GM23338 (cell line): ENCODE measurements at regions not wholly inside any gene's neighbourhood (a gene's known extent, or its start where the extent isn't known, plus 50 kb on each side); places are given as distances from the start of the nearest gene placed in this dataset.

Experiments
- CREB1 ChIP-seq: fragments of 250-450 bp; sonication (Bioruptor Pico); IDR thresholded peaks from 2 replicates; pipeline ENCODE4 v1.5.0; 2020; ENCODE audit warnings: low read depth, mild to moderate bottlenecking, moderate library complexity
- EZH2 ChIP-seq: fragments of 200-600 bp; sonication (generic); IDR thresholded peaks from one replicate; pipeline ENCODE4 v1.8.0; 2017; ENCODE audit warnings: antibody characterized with exemption, mild to moderate bottlenecking, low read depth; ENCODE audit not compliant: unreplicated experiment
- JUNB ChIP-seq: IDR thresholded peaks from one replicate; pipeline ENCODE4 v1.6.1; 2016; ENCODE audit warnings: antibody characterized with exemption; ENCODE audit not compliant: unreplicated experiment
- POLR2AphosphoS5 ChIP-seq: IDR thresholded peaks from 2 replicates; pipeline ENCODE4 v1.6.1; 2016; ENCODE audit warnings: antibody characterized with exemption, low read depth
- TF ChIP-seq, protein P1 (sequence below), 2 experiments: fragments of 200-600 bp in 1 of 2; sonication (generic) in 1 of 2; conservative IDR thresholded peaks; 2 replicates each; pipeline versions ENCODE4 v1.5.1 to v1.6.1; 2016 to 2017; ENCODE audit warnings: antibody characterized with exemption in 2 of 2, low read depth in 2 of 2, mild to moderate bottlenecking in 2 of 2, moderate library complexity in 1 of 2
- TF ChIP-seq, protein P2 (sequence below): IDR thresholded peaks from one replicate; pipeline ENCODE4 v1.6.1; 2018; ENCODE audit warnings: antibody characterized with exemption; ENCODE audit not compliant: unreplicated experiment
- TF ChIP-seq, protein P3 (sequence below): IDR thresholded peaks from 2 replicates; pipeline ENCODE4 v1.6.1; 2016; ENCODE audit warnings: antibody characterized with exemption
- TF ChIP-seq, protein P4 (sequence below): fragments of 250-450 bp; sonication (Bioruptor Pico); IDR thresholded peaks from 2 replicates; pipeline ENCODE4 v1.5.0; 2020; ENCODE audit warnings: mild to moderate bottlenecking, moderate library complexity

DNA sequence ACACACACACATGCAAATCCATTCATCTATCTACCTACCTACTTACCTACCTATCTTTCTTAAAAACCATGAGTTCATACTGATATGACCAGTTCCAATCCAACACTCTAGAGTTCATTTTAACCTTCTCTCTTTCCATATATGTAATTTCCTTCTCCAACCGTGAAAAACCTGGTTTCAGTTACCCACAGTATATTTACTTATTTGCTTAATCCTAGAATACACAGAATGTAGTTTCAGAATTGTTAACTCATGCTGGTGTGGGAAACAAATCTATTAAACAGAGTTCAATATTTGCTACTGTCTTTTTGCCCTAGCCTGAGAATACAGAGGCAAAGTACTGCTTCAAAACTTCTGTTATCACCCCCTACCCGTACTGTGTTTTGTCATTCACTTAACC is 101.3 kb downstream of the RRM1 start:
- no peak for TF ChIP-seq POLR2AphosphoS5
- TF ChIP-seq, protein P1, sequence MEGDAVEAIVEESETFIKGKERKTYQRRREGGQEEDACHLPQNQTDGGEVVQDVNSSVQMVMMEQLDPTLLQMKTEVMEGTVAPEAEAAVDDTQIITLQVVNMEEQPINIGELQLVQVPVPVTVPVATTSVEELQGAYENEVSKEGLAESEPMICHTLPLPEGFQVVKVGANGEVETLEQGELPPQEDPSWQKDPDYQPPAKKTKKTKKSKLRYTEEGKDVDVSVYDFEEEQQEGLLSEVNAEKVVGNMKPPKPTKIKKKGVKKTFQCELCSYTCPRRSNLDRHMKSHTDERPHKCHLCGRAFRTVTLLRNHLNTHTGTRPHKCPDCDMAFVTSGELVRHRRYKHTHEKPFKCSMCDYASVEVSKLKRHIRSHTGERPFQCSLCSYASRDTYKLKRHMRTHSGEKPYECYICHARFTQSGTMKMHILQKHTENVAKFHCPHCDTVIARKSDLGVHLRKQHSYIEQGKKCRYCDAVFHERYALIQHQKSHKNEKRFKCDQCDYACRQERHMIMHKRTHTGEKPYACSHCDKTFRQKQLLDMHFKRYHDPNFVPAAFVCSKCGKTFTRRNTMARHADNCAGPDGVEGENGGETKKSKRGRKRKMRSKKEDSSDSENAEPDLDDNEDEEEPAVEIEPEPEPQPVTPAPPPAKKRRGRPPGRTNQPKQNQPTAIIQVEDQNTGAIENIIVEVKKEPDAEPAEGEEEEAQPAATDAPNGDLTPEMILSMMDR (conservative IDR thresholded peaks at IDR 0.05; ENCODE audit: low read depth in 2 of 2): no peak
- no peak for TF ChIP-seq JUNB
- no peak for TF ChIP-seq EZH2
- TF ChIP-seq CREB1 (CRISPR knock-in tag): no peak
- TF ChIP-seq, protein P2, sequence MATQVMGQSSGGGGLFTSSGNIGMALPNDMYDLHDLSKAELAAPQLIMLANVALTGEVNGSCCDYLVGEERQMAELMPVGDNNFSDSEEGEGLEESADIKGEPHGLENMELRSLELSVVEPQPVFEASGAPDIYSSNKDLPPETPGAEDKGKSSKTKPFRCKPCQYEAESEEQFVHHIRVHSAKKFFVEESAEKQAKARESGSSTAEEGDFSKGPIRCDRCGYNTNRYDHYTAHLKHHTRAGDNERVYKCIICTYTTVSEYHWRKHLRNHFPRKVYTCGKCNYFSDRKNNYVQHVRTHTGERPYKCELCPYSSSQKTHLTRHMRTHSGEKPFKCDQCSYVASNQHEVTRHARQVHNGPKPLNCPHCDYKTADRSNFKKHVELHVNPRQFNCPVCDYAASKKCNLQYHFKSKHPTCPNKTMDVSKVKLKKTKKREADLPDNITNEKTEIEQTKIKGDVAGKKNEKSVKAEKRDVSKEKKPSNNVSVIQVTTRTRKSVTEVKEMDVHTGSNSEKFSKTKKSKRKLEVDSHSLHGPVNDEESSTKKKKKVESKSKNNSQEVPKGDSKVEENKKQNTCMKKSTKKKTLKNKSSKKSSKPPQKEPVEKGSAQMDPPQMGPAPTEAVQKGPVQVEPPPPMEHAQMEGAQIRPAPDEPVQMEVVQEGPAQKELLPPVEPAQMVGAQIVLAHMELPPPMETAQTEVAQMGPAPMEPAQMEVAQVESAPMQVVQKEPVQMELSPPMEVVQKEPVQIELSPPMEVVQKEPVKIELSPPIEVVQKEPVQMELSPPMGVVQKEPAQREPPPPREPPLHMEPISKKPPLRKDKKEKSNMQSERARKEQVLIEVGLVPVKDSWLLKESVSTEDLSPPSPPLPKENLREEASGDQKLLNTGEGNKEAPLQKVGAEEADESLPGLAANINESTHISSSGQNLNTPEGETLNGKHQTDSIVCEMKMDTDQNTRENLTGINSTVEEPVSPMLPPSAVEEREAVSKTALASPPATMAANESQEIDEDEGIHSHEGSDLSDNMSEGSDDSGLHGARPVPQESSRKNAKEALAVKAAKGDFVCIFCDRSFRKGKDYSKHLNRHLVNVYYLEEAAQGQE: no peak
- TF ChIP-seq, protein P3, sequence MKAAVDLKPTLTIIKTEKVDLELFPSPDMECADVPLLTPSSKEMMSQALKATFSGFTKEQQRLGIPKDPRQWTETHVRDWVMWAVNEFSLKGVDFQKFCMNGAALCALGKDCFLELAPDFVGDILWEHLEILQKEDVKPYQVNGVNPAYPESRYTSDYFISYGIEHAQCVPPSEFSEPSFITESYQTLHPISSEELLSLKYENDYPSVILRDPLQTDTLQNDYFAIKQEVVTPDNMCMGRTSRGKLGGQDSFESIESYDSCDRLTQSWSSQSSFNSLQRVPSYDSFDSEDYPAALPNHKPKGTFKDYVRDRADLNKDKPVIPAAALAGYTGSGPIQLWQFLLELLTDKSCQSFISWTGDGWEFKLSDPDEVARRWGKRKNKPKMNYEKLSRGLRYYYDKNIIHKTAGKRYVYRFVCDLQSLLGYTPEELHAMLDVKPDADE: no peak
- TF ChIP-seq, protein P4, sequence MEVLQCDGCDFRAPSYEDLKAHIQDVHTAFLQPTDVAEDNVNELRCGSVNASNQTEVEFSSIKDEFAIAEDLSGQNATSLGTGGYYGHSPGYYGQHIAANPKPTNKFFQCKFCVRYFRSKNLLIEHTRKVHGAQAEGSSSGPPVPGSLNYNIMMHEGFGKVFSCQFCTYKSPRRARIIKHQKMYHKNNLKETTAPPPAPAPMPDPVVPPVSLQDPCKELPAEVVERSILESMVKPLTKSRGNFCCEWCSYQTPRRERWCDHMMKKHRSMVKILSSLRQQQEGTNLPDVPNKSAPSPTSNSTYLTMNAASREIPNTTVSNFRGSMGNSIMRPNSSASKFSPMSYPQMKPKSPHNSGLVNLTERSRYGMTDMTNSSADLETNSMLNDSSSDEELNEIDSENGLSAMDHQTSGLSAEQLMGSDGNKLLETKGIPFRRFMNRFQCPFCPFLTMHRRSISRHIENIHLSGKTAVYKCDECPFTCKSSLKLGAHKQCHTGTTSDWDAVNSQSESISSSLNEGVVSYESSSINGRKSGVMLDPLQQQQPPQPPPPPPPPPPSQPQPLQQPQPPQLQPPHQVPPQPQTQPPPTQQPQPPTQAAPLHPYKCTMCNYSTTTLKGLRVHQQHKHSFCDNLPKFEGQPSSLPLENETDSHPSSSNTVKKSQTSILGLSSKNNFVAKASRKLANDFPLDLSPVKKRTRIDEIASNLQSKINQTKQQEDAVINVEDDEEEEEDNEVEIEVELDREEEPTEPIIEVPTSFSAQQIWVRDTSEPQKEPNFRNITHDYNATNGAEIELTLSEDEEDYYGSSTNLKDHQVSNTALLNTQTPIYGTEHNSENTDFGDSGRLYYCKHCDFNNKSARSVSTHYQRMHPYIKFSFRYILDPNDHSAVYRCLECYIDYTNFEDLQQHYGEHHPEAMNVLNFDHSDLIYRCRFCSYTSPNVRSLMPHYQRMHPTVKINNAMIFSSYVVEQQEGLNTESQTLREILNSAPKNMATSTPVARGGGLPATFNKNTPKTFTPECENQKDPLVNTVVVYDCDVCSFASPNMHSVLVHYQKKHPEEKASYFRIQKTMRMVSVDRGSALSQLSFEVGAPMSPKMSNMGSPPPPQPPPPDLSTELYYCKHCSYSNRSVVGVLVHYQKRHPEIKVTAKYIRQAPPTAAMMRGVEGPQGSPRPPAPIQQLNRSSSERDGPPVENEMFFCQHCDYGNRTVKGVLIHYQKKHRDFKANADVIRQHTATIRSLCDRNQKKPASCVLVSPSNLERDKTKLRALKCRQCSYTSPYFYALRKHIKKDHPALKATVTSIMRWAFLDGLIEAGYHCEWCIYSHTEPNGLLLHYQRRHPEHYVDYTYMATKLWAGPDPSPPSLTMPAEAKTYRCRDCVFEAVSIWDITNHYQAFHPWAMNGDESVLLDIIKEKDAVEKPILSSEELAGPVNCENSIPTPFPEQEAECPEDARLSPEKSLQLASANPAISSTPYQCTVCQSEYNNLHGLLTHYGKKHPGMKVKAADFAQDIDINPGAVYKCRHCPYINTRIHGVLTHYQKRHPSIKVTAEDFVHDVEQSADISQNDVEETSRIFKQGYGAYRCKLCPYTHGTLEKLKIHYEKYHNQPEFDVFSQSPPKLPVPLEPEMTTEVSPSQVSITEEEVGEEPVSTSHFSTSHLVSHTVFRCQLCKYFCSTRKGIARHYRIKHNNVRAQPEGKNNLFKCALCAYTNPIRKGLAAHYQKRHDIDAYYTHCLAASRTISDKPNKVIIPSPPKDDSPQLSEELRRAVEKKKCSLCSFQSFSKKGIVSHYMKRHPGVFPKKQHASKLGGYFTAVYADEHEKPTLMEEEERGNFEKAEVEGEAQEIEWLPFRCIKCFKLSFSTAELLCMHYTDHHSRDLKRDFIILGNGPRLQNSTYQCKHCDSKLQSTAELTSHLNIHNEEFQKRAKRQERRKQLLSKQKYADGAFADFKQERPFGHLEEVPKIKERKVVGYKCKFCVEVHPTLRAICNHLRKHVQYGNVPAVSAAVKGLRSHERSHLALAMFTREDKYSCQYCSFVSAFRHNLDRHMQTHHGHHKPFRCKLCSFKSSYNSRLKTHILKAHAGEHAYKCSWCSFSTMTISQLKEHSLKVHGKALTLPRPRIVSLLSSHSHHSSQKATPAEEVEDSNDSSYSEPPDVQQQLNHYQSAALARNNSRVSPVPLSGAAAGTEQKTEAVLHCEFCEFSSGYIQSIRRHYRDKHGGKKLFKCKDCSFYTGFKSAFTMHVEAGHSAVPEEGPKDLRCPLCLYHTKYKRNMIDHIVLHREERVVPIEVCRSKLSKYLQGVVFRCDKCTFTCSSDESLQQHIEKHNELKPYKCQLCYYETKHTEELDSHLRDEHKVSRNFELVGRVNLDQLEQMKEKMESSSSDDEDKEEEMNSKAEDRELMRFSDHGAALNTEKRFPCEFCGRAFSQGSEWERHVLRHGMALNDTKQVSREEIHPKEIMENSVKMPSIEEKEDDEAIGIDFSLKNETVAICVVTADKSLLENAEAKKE (CRISPR knock-in tag): no peak
